GM18499 (cell line): ENCODE measurements at regions not wholly inside any gene's neighbourhood (a gene's known extent, or its start where the extent isn't known, plus 50 kb on each side); places are given as distances from the start of the nearest gene placed in this dataset.
"Not testable (repeated sequence)": the region's sequence is repeated elsewhere in the genome, so short reads cannot be mapped to it uniquely, and the experiment has no call there.

Experiments used
- ATAC-seq: cut with Tn5 transposase; IDR thresholded peaks from one replicate; pipeline ENCODE4 v1.9.1; 2021; ENCODE audit warnings: moderate number of reproducible peaks; ENCODE audit not compliant: insufficient read depth, unreplicated experiment

- no peak for ATAC-seq
These were observed 97.0 kb upstream of the SLC35G4 start for GRCh38 chr18:11512096-11513025.

DNA sequence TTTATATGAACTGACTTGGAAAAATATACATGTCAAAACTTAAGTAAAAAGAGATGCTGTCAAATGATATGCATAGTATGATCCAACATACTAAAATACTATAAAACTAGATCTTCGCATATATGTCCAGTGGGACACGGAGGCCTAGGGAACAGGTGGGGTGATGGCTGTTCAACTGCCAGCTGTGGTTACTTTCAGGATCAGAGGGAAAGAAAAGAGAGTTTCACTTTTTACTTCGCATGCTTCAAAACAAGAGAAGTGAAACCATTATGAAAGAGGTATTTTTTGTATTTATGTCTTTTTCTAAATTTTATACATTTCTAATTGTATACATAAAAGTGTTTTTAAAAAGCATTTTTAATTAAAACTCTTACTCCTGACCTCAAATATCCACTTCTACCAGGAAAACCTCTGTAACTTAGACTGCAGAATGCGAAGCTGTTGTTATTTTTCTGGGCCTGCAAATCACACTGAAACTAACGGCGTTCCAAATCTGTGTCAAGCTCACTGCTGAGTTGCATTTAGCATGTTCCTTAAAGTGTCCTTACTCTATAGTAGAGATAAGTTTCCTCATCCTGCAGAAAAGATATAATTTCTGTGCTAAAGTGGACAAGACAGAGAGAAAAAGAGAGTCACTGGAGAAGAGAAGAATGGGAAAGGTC is 97.8 kb upstream of the SLC35G4 start:
- no peak for ATAC-seq

GRCh38 chr18:11506856-11507255 is 102.5 kb upstream of the SLC35G4 start:
- ATAC-seq, result no peak

- no peak for ATAC-seq
These were observed 103.4 kb upstream of the SLC35G4 start for GRCh38 chr18:11505993-11506392.

GRCh38 chr18:11504962-11505361 is 104.4 kb upstream of the SLC35G4 start:
- ATAC-seq, result no peak

- ATAC-seq, result no peak
These were observed 107.0 kb upstream of the SLC35G4 start for GRCh38 chr18:11502368-11502767.

DNA sequence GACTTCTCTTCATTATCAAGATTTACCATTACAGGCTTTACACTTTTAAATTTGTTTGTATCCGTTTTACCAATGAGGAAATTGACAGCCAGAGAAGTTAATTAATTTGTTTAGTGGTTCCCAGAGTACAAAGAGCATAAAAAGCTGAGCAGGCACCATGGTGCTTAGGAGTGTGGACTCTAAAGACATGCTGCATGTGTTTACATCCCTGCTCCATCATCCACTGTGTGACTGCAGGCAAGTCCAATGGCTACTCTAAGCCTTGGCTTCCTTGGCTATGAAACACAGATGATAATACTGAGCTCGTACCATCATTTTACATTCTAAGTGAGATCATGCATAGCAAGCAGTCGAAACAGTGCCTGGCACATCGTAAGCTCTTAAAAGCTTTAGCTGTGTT is 108.0 kb upstream of the SLC35G4 start:
- ATAC-seq, result no peak

GRCh38 chr18:11500153-11501122 is 109.0 kb upstream of the SLC35G4 start:
- ATAC-seq, result peak; percentile 52

- no peak for ATAC-seq
These were observed 110.6 kb upstream of the SLC35G4 start for GRCh38 chr18:11498821-11499220.

DNA sequence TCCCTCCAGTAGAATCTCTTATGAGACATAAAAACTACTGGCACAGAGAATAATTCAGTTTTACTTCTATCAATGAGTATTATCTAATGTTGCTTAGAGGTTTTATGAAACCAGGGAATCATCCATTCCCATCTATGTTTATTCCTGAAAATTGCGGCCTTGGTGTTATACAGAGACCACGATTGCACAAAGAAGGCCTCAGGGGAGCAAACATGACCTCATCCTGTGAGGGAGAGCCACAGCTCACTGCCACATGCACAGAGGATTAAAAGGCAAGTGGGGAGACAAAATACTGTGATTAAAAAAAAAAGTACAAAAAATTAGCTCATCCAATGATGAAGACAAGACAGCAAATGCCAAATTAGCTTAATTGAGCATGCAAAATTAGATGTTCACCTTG is 111.8 kb upstream of the SLC35G4 start:
- ATAC-seq, result no peak

DNA sequence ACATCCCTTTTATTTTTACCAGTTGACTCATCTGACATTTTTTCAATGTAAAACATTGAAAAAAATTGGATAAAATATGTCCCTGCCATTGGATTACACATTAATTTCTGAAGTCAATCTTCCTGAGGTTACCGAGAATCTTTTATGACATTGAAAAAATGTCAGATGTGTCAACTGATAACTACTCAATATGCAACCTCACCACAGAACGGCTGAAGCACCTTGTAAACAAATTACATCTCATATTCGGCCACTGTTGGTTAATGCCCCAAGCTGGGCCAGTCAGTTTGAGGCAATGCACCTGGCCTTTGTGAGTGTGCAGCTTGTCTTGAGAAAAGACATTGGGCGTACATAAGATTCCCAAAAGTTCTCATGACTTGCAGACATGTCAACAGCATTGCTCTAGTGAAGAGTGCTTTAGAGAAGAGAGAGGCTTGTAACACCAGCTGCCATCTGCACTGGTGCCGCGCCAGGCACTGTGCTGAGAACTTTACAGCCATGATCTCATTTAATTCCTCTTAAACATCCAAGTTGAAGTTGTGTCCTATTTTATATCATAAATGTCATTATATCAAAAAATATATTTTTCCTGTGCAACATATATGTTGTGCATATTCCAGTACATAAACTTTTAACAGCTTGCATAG is 112.7 kb upstream of the SLC35G4 start:
- ATAC-seq, result no peak

DNA sequence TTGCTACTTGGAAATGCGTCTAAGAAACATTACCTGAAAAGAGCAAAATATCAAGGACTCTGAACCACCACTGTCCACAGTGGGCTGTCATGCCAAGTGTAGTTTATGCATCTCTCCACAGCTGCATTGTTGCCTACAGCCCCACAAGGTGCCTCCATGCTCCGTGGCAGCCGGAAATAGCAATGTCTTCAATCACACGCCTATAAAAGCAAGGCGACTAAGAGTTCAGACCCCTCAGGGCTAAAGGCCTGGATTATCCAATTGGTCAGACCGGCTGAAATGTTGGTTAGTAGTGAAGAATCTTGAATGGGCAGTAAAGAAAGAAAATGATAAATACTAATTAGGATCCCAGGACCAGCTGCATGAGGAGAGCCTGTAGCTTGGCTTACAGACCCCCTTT is 114.0 kb upstream of the SLC35G4 start:
- no peak for ATAC-seq

- ATAC-seq, result no peak
These were observed 115.3 kb upstream of the SLC35G4 start for GRCh38 chr18:11494107-11494506.

DNA sequence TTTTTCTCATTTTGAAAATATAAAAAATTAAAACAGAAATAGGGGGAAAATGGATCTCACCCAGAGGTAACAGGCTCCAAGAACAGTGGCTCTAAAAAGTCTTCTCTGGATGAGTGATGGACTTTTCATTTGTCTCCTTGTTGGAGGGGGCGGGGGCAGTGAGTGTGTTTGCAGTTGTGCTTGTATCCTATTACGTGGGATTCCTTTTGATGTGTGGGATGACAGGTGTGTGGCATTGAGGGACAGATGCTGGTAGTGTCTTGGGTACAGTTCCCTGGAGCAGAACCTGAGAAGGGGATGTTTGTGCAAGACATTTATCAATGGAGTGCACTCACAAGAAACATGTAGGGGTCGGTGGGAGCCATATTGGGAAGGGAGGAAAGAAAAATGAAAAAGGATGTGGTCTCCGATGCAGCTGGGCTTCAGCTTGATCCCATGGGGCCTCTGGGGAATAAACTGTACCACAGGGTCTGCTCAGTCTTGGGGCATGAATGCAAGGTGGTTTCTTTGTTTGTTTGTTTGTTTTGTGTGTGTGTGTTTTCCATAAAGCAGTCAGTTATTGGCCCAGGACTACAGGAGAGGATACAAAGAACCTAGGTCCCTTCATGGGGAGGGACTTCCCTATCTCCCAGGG is 120.0 kb upstream of the SLC35G4 start:
- ATAC-seq, result no peak

DNA sequence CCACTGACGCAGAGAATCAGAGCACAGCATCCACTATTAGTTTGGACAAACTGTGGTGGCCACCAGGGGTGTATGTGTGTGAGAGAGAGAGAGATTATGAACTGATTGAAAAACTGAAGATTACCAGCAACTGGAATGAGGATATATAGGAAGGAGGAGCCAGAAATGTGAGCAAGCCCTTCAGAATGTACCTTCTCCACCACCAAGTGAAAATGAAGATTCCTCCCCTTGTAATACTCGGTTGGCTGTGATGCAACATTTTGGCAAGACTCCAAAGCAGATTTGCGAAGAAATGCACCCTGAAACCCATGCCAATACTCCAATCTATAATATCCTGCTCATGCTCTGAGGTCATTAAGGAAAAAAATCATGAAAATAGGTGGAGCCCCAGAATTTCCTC is 121.2 kb upstream of the SLC35G4 start:
- ATAC-seq, result no peak

DNA sequence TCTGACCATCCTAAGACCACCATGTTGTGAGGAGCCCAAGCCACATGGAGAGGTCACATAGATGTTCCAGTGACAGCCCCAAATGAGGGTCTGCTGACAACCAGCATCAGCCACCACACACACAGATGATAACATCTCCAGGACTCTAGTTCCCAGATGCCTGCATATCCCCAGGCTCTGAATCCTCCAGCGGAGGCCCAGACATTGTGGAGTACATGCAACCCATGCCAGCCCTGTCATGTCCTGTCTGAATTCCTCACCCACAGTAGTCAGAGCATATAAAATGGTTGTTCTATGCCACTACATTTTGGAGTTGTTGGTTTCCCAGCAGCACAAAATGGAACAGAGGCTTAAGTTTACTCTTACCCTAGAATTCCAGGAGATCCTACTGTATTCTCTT is 122.0 kb upstream of the SLC35G4 start:
- no peak for ATAC-seq

DNA sequence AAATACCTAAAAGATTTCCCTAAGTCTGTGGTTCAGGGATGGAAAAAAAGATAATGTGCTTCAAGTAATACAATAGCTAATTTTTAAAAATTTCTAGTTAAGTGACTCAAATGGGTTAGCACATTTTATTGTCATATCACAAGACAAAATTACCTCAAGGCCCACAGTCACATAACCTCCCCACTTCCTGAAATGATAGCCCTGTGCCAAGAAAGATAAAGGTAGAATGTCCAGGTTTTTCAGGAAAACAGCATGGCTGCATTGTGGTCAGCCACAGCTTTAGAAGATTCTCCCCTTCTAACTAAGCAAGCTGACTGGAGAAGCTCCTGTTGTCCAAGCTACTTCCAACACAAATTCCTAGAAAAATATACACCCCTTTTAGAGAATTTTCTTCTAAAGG is 127.1 kb upstream of the SLC35G4 start:
- ATAC-seq, result no peak

DNA sequence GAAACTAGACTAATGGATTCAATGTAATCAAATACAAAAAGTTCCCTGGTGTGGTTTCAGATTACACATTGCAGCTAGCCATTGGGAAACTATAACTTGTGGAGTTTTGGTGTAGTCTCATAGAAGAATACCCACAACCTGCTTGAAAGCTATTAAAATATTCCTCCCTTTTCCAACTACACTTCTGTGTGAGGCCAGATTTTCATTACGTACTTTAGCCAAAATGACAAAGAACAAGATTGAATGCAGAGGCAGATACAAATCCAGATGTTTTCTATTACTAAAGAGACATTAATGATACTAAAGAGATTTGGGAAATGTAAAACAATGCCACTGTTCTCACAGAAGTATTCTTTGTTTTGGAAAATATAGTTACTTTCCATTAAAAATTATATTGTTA is 128.7 kb upstream of the SLC35G4 start:
- ATAC-seq, result no peak

DNA sequence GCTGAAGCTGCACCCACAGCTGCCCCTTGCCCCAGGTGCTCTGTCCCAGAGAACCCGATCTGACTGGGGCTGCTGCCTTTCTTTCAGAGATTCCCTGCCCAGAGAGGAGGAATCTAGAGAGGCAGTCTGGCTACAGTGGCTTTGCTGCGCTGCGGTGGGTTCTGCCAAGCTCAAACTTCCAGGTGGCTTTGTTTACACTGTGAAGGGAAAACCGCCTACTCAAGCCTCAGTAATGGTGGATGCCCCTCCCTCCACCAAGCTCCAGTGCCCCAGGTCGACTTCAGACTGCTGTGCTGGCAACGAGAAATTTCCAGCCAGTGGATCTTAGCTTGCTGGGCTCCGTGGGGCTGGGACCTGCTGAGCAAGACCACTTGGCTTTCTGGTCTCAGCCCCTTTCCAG is 130.4 kb upstream of the SLC35G4 start:
- not testable (repeated sequence) for ATAC-seq

DNA sequence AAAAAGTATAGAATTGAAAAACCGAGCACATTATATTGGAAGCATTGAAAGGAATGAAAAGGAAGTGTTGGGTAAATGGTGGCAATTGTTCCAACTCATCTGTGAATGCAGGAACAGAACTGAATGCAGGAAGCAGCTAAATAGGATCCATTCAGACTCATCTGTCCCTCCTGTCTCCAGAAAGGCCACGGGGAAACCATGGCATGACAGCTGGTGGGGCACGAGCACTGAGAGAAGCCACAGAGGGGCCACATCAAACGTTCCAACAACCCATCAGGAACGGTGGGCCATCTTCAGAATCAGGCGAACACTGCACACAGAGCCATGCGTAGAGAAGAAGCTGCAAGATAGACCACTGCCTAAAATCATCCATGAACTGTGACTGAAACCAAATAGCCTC is 138.5 kb upstream of the SLC35G4 start:
- no peak for ATAC-seq
